GM12878 (cell line): ENCODE measurements at regions not wholly inside any gene's neighbourhood (a gene's known extent, or its start where the extent isn't known, plus 50 kb on each side); places are given as distances from the start of the nearest gene placed in this dataset.

Source experiments
- ATAC-seq: fragments of 200-7000 bp; cut with Tn5 transposase; 3 replicates; pipeline ENCODE4 v1.9.1; 2020; ENCODE audit warnings: mild to moderate bottlenecking, moderate library complexity
- BruUV-seq: library from RNA; stranded (reverse); fragments of 400-500 nt; replicated peaks from 2 replicates; lab custom pipeline; 2021; lab: Mats Ljungman, UMichigan
- CTCF ChIA-PET: fragments of 300-600 bp; sonication (Branson Sonifier 250); formaldehyde crosslinking; extraction: SDS; loops from one replicate; lab custom pipeline; 2021; ENCODE audit warnings: inconsistent platforms; lab: Yijun Ruan, JAX
- POLR2A ChIA-PET: fragments of 350-600 bp; formaldehyde crosslinking; extraction: SDS; loops from one replicate; lab custom pipeline; 2021; ENCODE audit warnings: inconsistent platforms; lab: Charles Lee
- RAD21 ChIA-PET: fragments of 300-600 bp; sonication (Branson Sonifier 250); formaldehyde crosslinking; loops from one replicate; lab custom pipeline; 2023; ENCODE audit warnings: antibody characterized with exemption; ENCODE audit not compliant: unreplicated experiment; lab: Charles Lee
- SMC1A ChIA-PET: fragments of 300-600 bp; sonication (Branson Sonifier 250); formaldehyde crosslinking; loops from one replicate; lab custom pipeline; 2023; ENCODE audit not compliant: unreplicated experiment, uncharacterized antibody; lab: Charles Lee
- DNase-seq: peaks from one replicate; pipeline ENCODE4 v3.0.0-alpha.2; 2011; ENCODE audit warnings: low read depth, low spot score
- FAIRE-seq: peaks from 3 replicates; lab custom pipeline; 2011; peaks lifted over from hg19 to GRCh38; lab: Jason Lieb, UNC
- H2AFZ ChIP-seq: 2 replicates; pipeline ENCODE4 v1.6.0; 2011; ENCODE audit warnings: low read depth, low read length, control low read depth; ENCODE audit not compliant: control insufficient read depth
- H3K27ac ChIP-seq: 2 replicates; pipeline ENCODE4 v1.5.1; 2011; ENCODE audit warnings: control low read depth; ENCODE audit not compliant: control insufficient read depth, insufficient read depth
- H3K27me3 ChIP-seq, 2 experiments: replicated peaks in 1 of 2; 2 replicates each; pipeline versions ENCODE4 v1.6.0 to v1.6.1; 2011; ENCODE audit warnings: low read length in 1 of 2; ENCODE audit not compliant: control insufficient read depth in 2 of 2, insufficient read depth in 2 of 2
- H3K36me3 ChIP-seq, 2 experiments: 2 replicates each; pipeline ENCODE4 v1.5.1; 2011; ENCODE audit warnings: low read length in 1 of 2; ENCODE audit not compliant: control insufficient read depth in 2 of 2, insufficient read depth in 2 of 2
- H3K4me1 ChIP-seq: 2 replicates; pipeline ENCODE4 v1.6.1; 2011; ENCODE audit warnings: mild to moderate bottlenecking, low read length, moderate library complexity, mixed read lengths; ENCODE audit not compliant: control insufficient read depth, insufficient read depth
- H3K4me2 ChIP-seq: 2 replicates; pipeline ENCODE4 v1.6.0; 2011; ENCODE audit warnings: control low read depth; ENCODE audit not compliant: control insufficient read depth, insufficient read depth
- H3K4me3 ChIP-seq: fragments of 200-600 bp; sonication (generic); 2 replicates; pipeline ENCODE4 v1.5.1; 2016
- H3K79me2 ChIP-seq: 2 replicates; pipeline ENCODE4 v1.6.0; 2011; ENCODE audit warnings: low read length; ENCODE audit not compliant: control insufficient read depth, insufficient read depth
- H3K9ac ChIP-seq: 2 replicates; pipeline ENCODE4 v1.8.0; 2011; ENCODE audit warnings: low read length, control low read depth, mixed read lengths; ENCODE audit not compliant: control insufficient read depth, insufficient read depth
- H3K9me3 ChIP-seq: replicated peaks from 3 replicates; pipeline ENCODE4 v1.5.1; 2011; ENCODE audit warnings: mild to moderate bottlenecking, low read length; ENCODE audit not compliant: control insufficient read depth, insufficient read depth
- H4K20me1 ChIP-seq: 2 replicates; pipeline ENCODE4 v1.6.0; 2011; ENCODE audit not compliant: control insufficient read depth, insufficient read depth
- ASH2L ChIP-seq: fragments of 300-600, 200-600 bp; sonication (generic); IDR thresholded peaks from 2 replicates; pipeline ENCODE4 v1.6.1; 2017; ENCODE audit warnings: low read depth, mild to moderate bottlenecking, borderline replicate concordance
- BACH1 ChIP-seq: fragments of 450-650 bp; IDR thresholded peaks from 2 replicates; pipeline ENCODE4 v1.6.1; 2017; ENCODE audit warnings: mild to moderate bottlenecking, borderline replicate concordance
- BCL11A ChIP-seq: IDR thresholded peaks from 2 replicates; pipeline ENCODE4 v1.6.1; 2011; ENCODE audit warnings: low read depth, low read length
- BHLHE40 ChIP-seq, 2 experiments: fragments of 450-650 bp in 1 of 2; IDR thresholded peaks; 2 replicates each; pipeline ENCODE4 v1.6.1; 2011 to 2017; ENCODE audit warnings: low read depth in 2 of 2, borderline replicate concordance in 1 of 2, improper control_type of control experiment in 1 of 2, low read length in 1 of 2, mild to moderate bottlenecking in 1 of 2
- EED ChIP-seq: sonication (generic); IDR thresholded peaks from 2 replicates; pipeline ENCODE4 v1.6.1; 2016; ENCODE audit warnings: antibody characterized with exemption, low read depth
- KLF5 ChIP-seq: fragments of 450-650 bp; IDR thresholded peaks from 2 replicates; pipeline ENCODE4 v1.6.1; 2014; ENCODE audit warnings: mild to moderate bottlenecking; ENCODE audit not compliant: partially characterized antibody
- MEF2B ChIP-seq: fragments of 450-650 bp; IDR thresholded peaks from 2 replicates; pipeline ENCODE4 v1.6.1; 2018; ENCODE audit warnings: mild to moderate bottlenecking, moderate library complexity; ENCODE audit not compliant: partially characterized antibody, poor library complexity, severe bottlenecking
- NBN ChIP-seq: fragments of 450-650 bp; IDR thresholded peaks from 2 replicates; pipeline ENCODE4 v1.6.1; 2016
- NFYA ChIP-seq: IDR thresholded peaks from 2 replicates; pipeline ENCODE4 v1.6.1; 2011; ENCODE audit warnings: low read depth, mild to moderate bottlenecking, low read length, improper control_type of control experiment, borderline replicate concordance
- NRF1 ChIP-seq: conservative IDR thresholded peaks from 2 replicates; pipeline ENCODE4 v1.6.1; 2011; ENCODE audit warnings: mild to moderate bottlenecking, low read depth, low read length, improper control_type of control experiment
- RBBP5 ChIP-seq: fragments of 200-600 bp; sonication (generic); conservative IDR thresholded peaks from 2 replicates; pipeline ENCODE4 v1.6.1; 2016
- SIN3A ChIP-seq: IDR thresholded peaks from 2 replicates; pipeline ENCODE4 v1.6.1; 2012; ENCODE audit warnings: low read depth, low read length, improper control_type of control experiment
- SMAD1 ChIP-seq: fragments of 450-650 bp; IDR thresholded peaks from 2 replicates; pipeline ENCODE4 v1.6.1; 2018; ENCODE audit warnings: mild to moderate bottlenecking, low read depth; ENCODE audit not compliant: partially characterized antibody
- SP1 ChIP-seq: IDR thresholded peaks from one replicate; pipeline ENCODE4 v1.6.1; 2011; ENCODE audit warnings: low read depth, low read length
- SUZ12 ChIP-seq: fragments of 200-600 bp; sonication (generic); IDR thresholded peaks from one replicate; pipeline ENCODE4 v1.6.1; 2018; ENCODE audit warnings: antibody characterized with exemption, mild to moderate bottlenecking; ENCODE audit not compliant: unreplicated experiment
- ZBED1 ChIP-seq: IDR thresholded peaks from 2 replicates; pipeline ENCODE4 v1.6.1; 2016; ENCODE audit warnings: borderline replicate concordance
- ZNF217 ChIP-seq: fragments of 450-650 bp; IDR thresholded peaks from 2 replicates; pipeline ENCODE4 v1.6.1; 2017; ENCODE audit warnings: antibody characterized with exemption, mild to moderate bottlenecking
- in situ Hi-C: fragments of 300-500 bp; cut with MboI; formaldehyde crosslinking; loops from 9 replicates; pipeline ENCODE4 v1.14.3; 2018; ENCODE audit warnings: mixed read lengths
- intact Hi-C: fragments of 100-400 bp; cut with micrococcal nuclease; formaldehyde crosslinking; loops from one replicate; pipeline ENCODE4 v1.14.2; 2022; ENCODE audit not compliant: unreplicated experiment
- TF ChIP-seq, protein P1 (sequence below): fragments of 450-650 bp; IDR thresholded peaks from 2 replicates; pipeline ENCODE4 v1.6.1; 2016; ENCODE audit warnings: mild to moderate bottlenecking, moderate library complexity, borderline replicate concordance
- TF ChIP-seq, protein P2 (sequence below): IDR thresholded peaks from 2 replicates; pipeline ENCODE4 v1.6.1; 2011; ENCODE audit warnings: low read depth, low read length, improper control_type of control experiment, borderline replicate concordance

DNA sequence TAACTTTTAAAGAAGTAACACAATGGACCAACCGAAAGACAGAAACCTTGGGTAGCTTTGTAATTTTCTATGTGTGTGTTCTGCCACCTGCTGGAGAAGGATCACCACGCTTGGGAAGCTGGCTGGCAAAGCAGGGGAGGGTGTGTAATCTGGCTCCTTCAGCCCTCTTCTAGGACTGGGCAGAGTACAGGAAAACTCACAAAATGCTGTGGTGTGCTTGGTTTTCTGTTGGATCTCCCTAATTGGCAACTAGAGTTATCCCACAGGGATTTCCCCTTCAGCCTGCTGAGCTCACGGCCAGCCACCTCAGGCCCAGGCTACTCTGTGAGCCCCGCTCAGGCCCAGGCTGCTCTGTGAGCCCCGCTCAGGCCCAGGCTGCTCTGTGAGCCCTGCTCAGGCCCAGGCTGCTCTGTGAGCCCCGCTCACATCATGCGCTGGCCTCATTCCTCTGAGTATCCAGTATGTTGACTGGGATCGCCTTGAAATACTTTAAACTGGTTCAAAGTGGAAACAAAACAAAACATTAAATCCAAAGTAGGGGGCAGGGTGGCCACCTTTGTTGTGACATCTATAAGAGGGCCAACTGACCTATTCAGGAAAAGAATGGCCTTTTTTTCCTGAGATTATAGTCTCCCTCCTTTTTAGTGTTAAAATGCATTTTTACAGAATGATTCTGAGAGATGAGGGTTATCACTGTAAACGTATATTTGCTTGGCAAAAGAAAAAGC is 52.0 kb upstream of the RNU6-8 start (continued):
- no peak for TF ChIP-seq KLF5
- no peak for TF ChIP-seq BHLHE40 (IDR thresholded peaks at IDR 0.05; ENCODE audit: borderline replicate concordance in 1 of 2, low read depth in 2 of 2, low read length in 1 of 2)
- no peak for TF ChIP-seq NRF1
- no peak for TF ChIP-seq ZNF217
- no peak for TF ChIP-seq NBN
- TF ChIP-seq SUZ12 = no peak
- TF ChIP-seq SIN3A = no peak
- no peak for TF ChIP-seq BCL11A
- TF ChIP-seq SMAD1 = no peak

DNA sequence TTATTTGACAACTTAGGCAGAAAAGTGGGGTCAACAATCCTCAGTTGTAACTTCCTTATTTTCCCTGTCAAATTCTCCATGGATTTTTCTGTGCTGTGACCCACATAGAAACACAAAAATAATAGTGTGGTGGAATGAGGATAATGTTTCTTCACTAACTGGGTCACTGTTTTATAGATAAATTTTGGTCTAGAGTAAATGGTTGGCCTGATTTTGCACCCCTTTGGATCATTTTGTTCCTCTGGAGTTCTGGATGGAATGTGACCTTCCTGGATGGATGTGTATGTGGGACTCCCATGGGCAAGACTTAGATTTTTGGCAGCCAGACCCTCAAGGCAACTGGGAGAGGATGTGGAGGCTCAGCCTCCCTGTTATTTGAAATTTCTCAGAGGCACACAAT is 52.7 kb upstream of the RNU6-8 start:
- no peak for ATAC-seq
- RAD21 ChIA-PET = no interaction called here
- Histone ChIP-seq H3K9ac (no peak overlapping the region), H3K9me3 (no peaks in the 10 kb centered on the region), H3K36me3 (no peaks in the 10 kb centered on the region), H3K27ac (no peak overlapping the region), H3K4me1 (peaks cover 17% of the 10 kb centered on the region), H2AFZ (no peak overlapping the region), H4K20me1 (no peaks in the 10 kb centered on the region), H3K4me2 (no peak overlapping the region), H3K79me2 (no peaks in the 10 kb centered on the region), H3K27me3 (no peaks in the 10 kb centered on the region), H3K4me3 (no peak overlapping the region)
- CTCF ChIA-PET = interaction anchor here (1.1 to 1.5 kb wide), 3 partner anchors 183 to 745 kb away, joined by 3 to 7 read pairs (median 5); no protein-coding TSS in a partner anchor
- in situ Hi-C loops (loop anchor here (5.0 kb wide), 3 partner anchors 212 to 748 kb away; no protein-coding TSS in a partner anchor), intact Hi-C loops (loop anchor here (2.0 to 5.0 kb wide), 4 partner anchors 117 to 745 kb away; no protein-coding TSS in a partner anchor)
- DNase-seq = no peak
- SMC1A ChIA-PET = interaction anchor here (1.1 kb wide), 1 partner anchor 127 kb away, joined by 3 read pairs; no protein-coding TSS in a partner anchor
- POLR2A ChIA-PET = no interaction called here
- no peak for FAIRE-seq
- no TSS peak for BruUV-seq
- no peak for TF ChIP-seq BACH1
- TF ChIP-seq SP1 = no peak
- TF ChIP-seq ZNF217 = no peak
- TF ChIP-seq ASH2L = no peak
- no peak for TF ChIP-seq NFYA
- TF ChIP-seq RBBP5 = no peak
- TF ChIP-seq EED = no peak
- TF ChIP-seq, protein P1, sequence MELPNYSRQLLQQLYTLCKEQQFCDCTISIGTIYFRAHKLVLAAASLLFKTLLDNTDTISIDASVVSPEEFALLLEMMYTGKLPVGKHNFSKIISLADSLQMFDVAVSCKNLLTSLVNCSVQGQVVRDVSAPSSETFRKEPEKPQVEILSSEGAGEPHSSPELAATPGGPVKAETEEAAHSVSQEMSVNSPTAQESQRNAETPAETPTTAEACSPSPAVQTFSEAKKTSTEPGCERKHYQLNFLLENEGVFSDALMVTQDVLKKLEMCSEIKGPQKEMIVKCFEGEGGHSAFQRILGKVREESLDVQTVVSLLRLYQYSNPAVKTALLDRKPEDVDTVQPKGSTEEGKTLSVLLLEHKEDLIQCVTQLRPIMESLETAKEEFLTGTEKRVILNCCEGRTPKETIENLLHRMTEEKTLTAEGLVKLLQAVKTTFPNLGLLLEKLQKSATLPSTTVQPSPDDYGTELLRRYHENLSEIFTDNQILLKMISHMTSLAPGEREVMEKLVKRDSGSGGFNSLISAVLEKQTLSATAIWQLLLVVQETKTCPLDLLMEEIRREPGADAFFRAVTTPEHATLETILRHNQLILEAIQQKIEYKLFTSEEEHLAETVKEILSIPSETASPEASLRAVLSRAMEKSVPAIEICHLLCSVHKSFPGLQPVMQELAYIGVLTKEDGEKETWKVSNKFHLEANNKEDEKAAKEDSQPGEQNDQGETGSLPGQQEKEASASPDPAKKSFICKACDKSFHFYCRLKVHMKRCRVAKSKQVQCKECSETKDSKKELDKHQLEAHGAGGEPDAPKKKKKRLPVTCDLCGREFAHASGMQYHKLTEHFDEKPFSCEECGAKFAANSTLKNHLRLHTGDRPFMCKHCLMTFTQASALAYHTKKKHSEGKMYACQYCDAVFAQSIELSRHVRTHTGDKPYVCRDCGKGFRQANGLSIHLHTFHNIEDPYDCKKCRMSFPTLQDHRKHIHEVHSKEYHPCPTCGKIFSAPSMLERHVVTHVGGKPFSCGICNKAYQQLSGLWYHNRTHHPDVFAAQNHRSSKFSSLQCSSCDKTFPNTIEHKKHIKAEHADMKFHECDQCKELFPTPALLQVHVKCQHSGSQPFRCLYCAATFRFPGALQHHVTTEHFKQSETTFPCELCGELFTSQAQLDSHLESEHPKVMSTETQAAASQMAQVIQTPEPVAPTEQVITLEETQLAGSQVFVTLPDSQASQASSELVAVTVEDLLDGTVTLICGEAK = no peak
- TF ChIP-seq, protein P2, sequence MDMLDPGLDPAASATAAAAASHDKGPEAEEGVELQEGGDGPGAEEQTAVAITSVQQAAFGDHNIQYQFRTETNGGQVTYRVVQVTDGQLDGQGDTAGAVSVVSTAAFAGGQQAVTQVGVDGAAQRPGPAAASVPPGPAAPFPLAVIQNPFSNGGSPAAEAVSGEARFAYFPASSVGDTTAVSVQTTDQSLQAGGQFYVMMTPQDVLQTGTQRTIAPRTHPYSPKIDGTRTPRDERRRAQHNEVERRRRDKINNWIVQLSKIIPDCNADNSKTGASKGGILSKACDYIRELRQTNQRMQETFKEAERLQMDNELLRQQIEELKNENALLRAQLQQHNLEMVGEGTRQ = no peak
- no peak for TF ChIP-seq ZBED1
- no peak for TF ChIP-seq MEF2B
